Caco-2 (cell line): ENCODE measurements at regions not wholly inside any gene's neighbourhood (a gene's known extent, or its start where the extent isn't known, plus 50 kb on each side); places are given as distances from the start of the nearest gene placed in this dataset.
"Not testable (repeated sequence)": the region's sequence is repeated elsewhere in the genome, so short reads cannot be mapped to it uniquely, and the experiment has no call there.

Experiments
- BruUV-seq: library from RNA; stranded (reverse); fragments of 400-500 nt; replicated peaks from 2 replicates; lab custom pipeline; 2021; lab: Mats Ljungman, UMichigan
- CTCF ChIA-PET: fragments of 300-600 bp; sonication (Branson Sonifier 250); formaldehyde crosslinking; loops from one replicate; lab custom pipeline; 2022; ENCODE audit warnings: antibody characterized with exemption; lab: Charles Lee
- POLR2A ChIA-PET: fragments of 300-600 bp; sonication (Branson Sonifier 250); formaldehyde crosslinking; loops from one replicate; lab custom pipeline; 2022; ENCODE audit warnings: antibody characterized with exemption; lab: Charles Lee
- DNase-seq, 2 experiments: peaks; one replicate each; pipeline versions ENCODE4 v3.0.0 to v3.0.0-alpha.2; 2020 to 2022
- H3K27me3 ChIP-seq: replicated peaks from 2 replicates; pipeline ENCODE4 v1.6.0; 2011; ENCODE audit warnings: low read length; ENCODE audit not compliant: control insufficient read depth, insufficient read depth
- H3K36me3 ChIP-seq: 2 replicates; pipeline ENCODE4 v1.5.1; 2011; ENCODE audit warnings: low read length; ENCODE audit not compliant: control insufficient read depth, insufficient read depth
- H3K4me1 ChIP-seq: fragments of 250-450 bp; sonication (Bioruptor Pico); 2 replicates; pipeline ENCODE4 v1.5.1; 2020; ENCODE audit warnings: mild to moderate bottlenecking
- H3K4me3 ChIP-seq: 2 replicates; pipeline ENCODE4 v1.5.1; 2011; ENCODE audit warnings: low read depth, mild to moderate bottlenecking, control low read depth, low read length
- H3K9me3 ChIP-seq: fragments of 250-450 bp; sonication (Bioruptor Pico); 2 replicates; pipeline ENCODE4 v1.5.1; 2020; ENCODE audit warnings: mild to moderate bottlenecking, moderate library complexity
- H3K27ac Mint-ChIP-seq: one replicate; pipeline ENCODE4 v1.8.0; 2022; ENCODE audit warnings: mixed read lengths; ENCODE audit not compliant: unreplicated experiment
- H3K27me3 Mint-ChIP-seq: one replicate; pipeline ENCODE4 v1.8.0; 2022; ENCODE audit warnings: mixed read lengths; ENCODE audit not compliant: insufficient read depth, unreplicated experiment
- H3K36me3 Mint-ChIP-seq: one replicate; pipeline ENCODE4 v1.8.0; 2022; ENCODE audit warnings: mild to moderate bottlenecking, mixed read lengths; ENCODE audit not compliant: insufficient read depth, unreplicated experiment
- H3K4me1 Mint-ChIP-seq: one replicate; pipeline ENCODE4 v1.8.0; 2022; ENCODE audit warnings: low read depth, mixed read lengths; ENCODE audit not compliant: unreplicated experiment
- H3K4me3 Mint-ChIP-seq: one replicate; pipeline ENCODE4 v1.8.0; 2022; ENCODE audit warnings: mild to moderate bottlenecking, moderate library complexity, mixed read lengths; ENCODE audit not compliant: unreplicated experiment
- H3K9me3 Mint-ChIP-seq: one replicate; pipeline ENCODE4 v1.8.0; 2022; ENCODE audit warnings: mixed read lengths; ENCODE audit not compliant: unreplicated experiment
- CTCF ChIP-seq, 2 experiments: fragments of 200-600 bp in 1 of 2; IDR thresholded peaks; 1 replicate in 1 of 2; 2 replicates in 1 of 2; pipeline versions ENCODE4 v1.5.1 to v1.8.0; 2011 to 2022; ENCODE audit warnings: antibody characterized with exemption in 1 of 2, control low read depth in 1 of 2, inconsistent platforms in 1 of 2, low read depth in 1 of 2, low read length in 1 of 2, mild to moderate bottlenecking in 1 of 2, moderate library complexity in 1 of 2; ENCODE audit not compliant: insufficient read depth in 1 of 2, severe bottlenecking in 1 of 2, unreplicated experiment in 1 of 2
- intact Hi-C: fragments of 100-400 bp; cut with micrococcal nuclease; formaldehyde crosslinking; loops from one replicate; pipeline ENCODE4 v1.10.0; 2022; ENCODE audit not compliant: unreplicated experiment

- POLR2A ChIA-PET: no interaction called here
- Histone ChIP-seq H3K27me3 (no peaks in the 10 kb centered on the region), H3K4me1 (no peaks in the 10 kb centered on the region), H3K36me3 (no peaks in the 10 kb centered on the region), H3K4me3 (no peak overlapping the region), H3K9me3 (no peaks in the 10 kb centered on the region)
- no TSS peak for BruUV-seq
- intact Hi-C loops: no loop called here
- Mint-ChIP-seq H3K36me3 (no peaks in the 10 kb centered on the region), H3K27ac (no peak overlapping the region), H3K9me3 (no peaks in the 10 kb centered on the region), H3K4me3 (no peak overlapping the region), H3K27me3 (no peaks in the 10 kb centered on the region), H3K4me1 (peaks cover 6% of the 10 kb centered on the region)
- TF ChIP-seq CTCF (IDR thresholded peaks at IDR 0.05; ENCODE audit: insufficient read depth in 1 of 2, low read depth in 1 of 2, low read length in 1 of 2, severe bottlenecking in 1 of 2, unreplicated experiment in 1 of 2): peak; percentile 33 to 39
- no peak for DNase-seq
- CTCF ChIA-PET: no interaction called here
These were observed 183.7 kb upstream of the CDK1 start for GRCh38 chr10:60594476-60595051.

- no peak overlapping the region for H3K4me3 Mint-ChIP-seq
- no peak for TF ChIP-seq CTCF (IDR thresholded peaks at IDR 0.05; ENCODE audit: insufficient read depth in 1 of 2, low read depth in 1 of 2, low read length in 1 of 2, severe bottlenecking in 1 of 2, unreplicated experiment in 1 of 2)
- no peak for DNase-seq
- H3K36me3 Mint-ChIP-seq: no peaks in the 10 kb centered on the region
- Histone ChIP-seq H3K4me3 (no peak overlapping the region), H3K36me3 (no peaks in the 10 kb centered on the region), H3K27me3 (no peaks in the 10 kb centered on the region), H3K4me1 (no peaks in the 10 kb centered on the region), H3K9me3 (no peaks in the 10 kb centered on the region)
- no TSS peak for BruUV-seq
- intact Hi-C loops: no loop called here
- no peaks in the 10 kb centered on the region for H3K27me3 Mint-ChIP-seq
- CTCF ChIA-PET: no interaction called here
- H3K27ac Mint-ChIP-seq: no peak overlapping the region
- POLR2A ChIA-PET: no interaction called here
- no peaks in the 10 kb centered on the region for H3K4me1 Mint-ChIP-seq
- no peaks in the 10 kb centered on the region for H3K9me3 Mint-ChIP-seq
These were observed 187.2 kb upstream of the CDK1 start for GRCh38 chr10:60591119-60591518.

GRCh38 chr10:60589376-60589775 lies 188.9 kb upstream of the CDK1 start:
- POLR2A ChIA-PET: no interaction called here
- no peaks in the 10 kb centered on the region for H3K9me3 ChIP-seq
- no peaks in the 10 kb centered on the region for H3K4me1 ChIP-seq
- no peaks in the 10 kb centered on the region for H3K27me3 ChIP-seq
- Mint-ChIP-seq H3K4me1 (no peaks in the 10 kb centered on the region), H3K27me3 (no peaks in the 10 kb centered on the region), H3K27ac (no peak overlapping the region), H3K4me3 (no peak overlapping the region), H3K9me3 (no peaks in the 10 kb centered on the region), H3K36me3 (no peaks in the 10 kb centered on the region)
- no peak for DNase-seq
- no peak overlapping the region for H3K4me3 ChIP-seq
- intact Hi-C loops: no loop called here
- BruUV-seq: no TSS peak
- CTCF ChIA-PET: no interaction called here
- no peaks in the 10 kb centered on the region for H3K36me3 ChIP-seq
- no peak for TF ChIP-seq CTCF (IDR thresholded peaks at IDR 0.05; ENCODE audit: insufficient read depth in 1 of 2, low read depth in 1 of 2, low read length in 1 of 2, severe bottlenecking in 1 of 2, unreplicated experiment in 1 of 2)

- H3K4me3 Mint-ChIP-seq, H3K36me3 Mint-ChIP-seq, CTCF ChIA-PET, H3K27ac Mint-ChIP-seq, BruUV-seq, POLR2A ChIA-PET, H3K27me3 Mint-ChIP-seq, H3K9me3 Mint-ChIP-seq, H3K4me3 ChIP-seq, intact Hi-C loops, DNase-seq, H3K27me3 ChIP-seq, H3K9me3 ChIP-seq, H3K36me3 ChIP-seq: not testable (repeated sequence)
- peaks cover 14% of the 10 kb centered on the region for H3K4me1 ChIP-seq
- H3K4me1 Mint-ChIP-seq: peaks cover 12% of the 10 kb centered on the region
These were observed 192.1 kb upstream of the ANK3 start for GRCh38 chr10:60581782-60582181.
